PC-9 (cell line): ENCODE measurements at regions not wholly inside any gene's neighbourhood (a gene's known extent, or its start where the extent isn't known, plus 50 kb on each side); places are given as distances from the start of the nearest gene placed in this dataset.
"Not testable (repeated sequence)": the region's sequence is repeated elsewhere in the genome, so short reads cannot be mapped to it uniquely, and the experiment has no call there.

ENCODE experiments used
- BruUV-seq: library from RNA; stranded (reverse); fragments of 400-500 nt; replicated peaks from 2 replicates; lab custom pipeline; 2021; lab: Mats Ljungman, UMichigan
- CTCF ChIA-PET: fragments of 300-600 bp; sonication (Branson Sonifier 250); formaldehyde crosslinking; loops from one replicate; lab custom pipeline; 2022; ENCODE audit warnings: antibody characterized with exemption; lab: Charles Lee
- POLR2A ChIA-PET: fragments of 300-600 bp; sonication (Branson Sonifier 250); formaldehyde crosslinking; loops from one replicate; lab custom pipeline; 2022; ENCODE audit warnings: antibody characterized with exemption; ENCODE audit not compliant: unreplicated experiment; lab: Charles Lee
- DNase-seq, 2 experiments: peaks; one replicate each; pipeline versions ENCODE4 v3.0.0 to v3.0.0-alpha.2; 2015 to 2022; ENCODE audit warnings: mixed read lengths in 1 of 2
- H2AFZ ChIP-seq: fragments of 200-600 bp; sonication (generic); 2 replicates; pipeline ENCODE4 v1.8.1; 2017; ENCODE audit warnings: antibody characterized with exemption
- H3F3A ChIP-seq: fragments of 200-600 bp; sonication (generic); 2 replicates; pipeline ENCODE4 v1.8.1; 2017; ENCODE audit warnings: antibody characterized with exemption, mild to moderate bottlenecking, low read depth; ENCODE audit not compliant: insufficient read depth
- H3K27ac ChIP-seq: fragments of 200-600 bp; sonication (generic); 2 replicates; pipeline ENCODE4 v1.6.1; 2016; ENCODE audit warnings: mixed run types
- H3K27me3 ChIP-seq: fragments of 200-600 bp; sonication (generic); 2 replicates; pipeline ENCODE4 v1.6.1; 2016; ENCODE audit warnings: low read depth, mixed run types; ENCODE audit not compliant: insufficient read depth
- H3K36me3 ChIP-seq: fragments of 200-600 bp; sonication (generic); 2 replicates; pipeline ENCODE4 v1.6.1; 2016; ENCODE audit warnings: low read depth, mixed run types
- H3K4me1 ChIP-seq: fragments of 200-600 bp; sonication (generic); replicated peaks from 2 replicates; pipeline ENCODE4 v1.6.1; 2016; ENCODE audit warnings: mixed run types; ENCODE audit not compliant: insufficient read depth
- H3K4me2 ChIP-seq: fragments of 200-600 bp; sonication (generic); 2 replicates; pipeline ENCODE4 v1.6.1; 2017; ENCODE audit warnings: mixed run types
- H3K4me3 ChIP-seq: fragments of 200-600 bp; sonication (generic); 2 replicates; pipeline ENCODE4 v1.6.1; 2016; ENCODE audit warnings: mixed run types
- H3K79me2 ChIP-seq: fragments of 200-600 bp; sonication (generic); 2 replicates; pipeline ENCODE4 v1.6.1; 2017; ENCODE audit warnings: low read depth, mixed run types
- H3K9me2 ChIP-seq: fragments of 200-600 bp; sonication (generic); 2 replicates; pipeline ENCODE4 v1.8.1; 2017; ENCODE audit warnings: mild to moderate bottlenecking; ENCODE audit not compliant: insufficient read depth
- H3K9me3 ChIP-seq: fragments of 200-600 bp; sonication (generic); 2 replicates; pipeline ENCODE4 v1.8.1; 2016; ENCODE audit warnings: low read depth; ENCODE audit not compliant: insufficient read depth
- H4K20me1 ChIP-seq: fragments of 200-600 bp; sonication (generic); 2 replicates; pipeline ENCODE4 v1.8.1; 2017; ENCODE audit not compliant: insufficient read depth
- CTCF ChIP-seq: fragments of 200-600 bp; sonication (generic); conservative IDR thresholded peaks from 2 replicates; pipeline ENCODE4 v1.6.1; 2017; ENCODE audit warnings: mixed run types, antibody characterized with exemption, mild to moderate bottlenecking, moderate library complexity
- EZH2 ChIP-seq: fragments of 200-600 bp; sonication (generic); IDR thresholded peaks from 2 replicates; pipeline ENCODE4 v1.8.0; 2017; ENCODE audit warnings: antibody characterized with exemption, low read depth
- intact Hi-C: fragments of 100-400 bp; cut with micrococcal nuclease; formaldehyde crosslinking; loops from one replicate; pipeline ENCODE4 v1.10.0; 2022; ENCODE audit not compliant: unreplicated experiment

DNA sequence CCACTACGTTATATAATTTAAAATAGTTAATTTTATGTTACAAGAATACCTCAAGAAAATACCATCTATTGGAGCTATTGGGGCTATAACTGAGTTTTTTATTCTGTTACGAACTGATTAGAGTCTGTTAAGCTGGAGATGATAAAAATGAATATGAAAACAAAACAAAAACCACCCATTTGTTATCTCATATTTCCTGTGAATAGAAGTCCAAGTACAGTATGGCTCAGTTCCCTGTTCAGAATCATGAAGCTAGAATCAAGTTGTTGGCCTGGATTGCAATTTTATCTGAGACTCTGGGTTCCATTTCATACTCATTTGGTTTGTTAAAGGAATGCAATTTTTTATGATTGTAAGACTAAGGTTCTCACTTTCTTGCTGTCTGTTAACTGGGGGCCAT is 319.1 kb upstream of the PCDH18 start:
- Histone ChIP-seq H3K4me1 (no peaks in the 10 kb centered on the region), H3K36me3 (no peaks in the 10 kb centered on the region), H2AFZ (no peak overlapping the region), H4K20me1 (no peaks in the 10 kb centered on the region), H3K27ac (no peak overlapping the region), H3K4me3 (no peak overlapping the region), H3K9me2 (no peaks in the 10 kb centered on the region; the same call in 1 of the 2 replicates), H3F3A (no peaks in the 10 kb centered on the region), H3K4me2 (no peak overlapping the region), H3K9me3 (no peaks in the 10 kb centered on the region), H3K27me3 (no peaks in the 10 kb centered on the region), H3K79me2 (no peaks in the 10 kb centered on the region)
- DNase-seq = no peak
- ChIA-PET CTCF (interaction anchor here (0.6 kb wide), 1 partner anchor 673 kb away, joined by 3 read pairs; no protein-coding TSS in a partner anchor), POLR2A (interaction anchor here (0.5 kb wide), 1 partner anchor 133 kb away, joined by 15 read pairs; no protein-coding TSS in a partner anchor)
- BruUV-seq = no TSS peak
- no peak for TF ChIP-seq EZH2
- TF ChIP-seq CTCF = no peak
- intact Hi-C loops = no loop called here

- H2AFZ ChIP-seq, H3K27ac ChIP-seq, H3K9me3 ChIP-seq, H3F3A ChIP-seq, H3K79me2 ChIP-seq, DNase-seq, BruUV-seq, H3K36me3 ChIP-seq, H3K4me3 ChIP-seq, H3K27me3 ChIP-seq, H3K4me2 ChIP-seq, H4K20me1 ChIP-seq, H3K4me1 ChIP-seq, H3K9me2 ChIP-seq, POLR2A ChIA-PET: not testable (repeated sequence)
- intact Hi-C loops = loop anchor here (10.0 kb wide), 2 partner anchors 207 to 357 kb away; no protein-coding TSS in a partner anchor
- CTCF ChIA-PET = interaction anchor here (0.8 kb wide), 1 partner anchor 273 kb away, joined by 5 read pairs; no protein-coding TSS in a partner anchor
Observed at GRCh38 chr4:137827945-137828344, 295.7 kb upstream of the PCDH18 start.

- BruUV-seq = no TSS peak
- Histone ChIP-seq H3K4me2 (no peak overlapping the region), H3K4me1 (no peaks in the 10 kb centered on the region), H3K9me2 (no peaks in the 10 kb centered on the region), H3K27me3 (no peaks in the 10 kb centered on the region), H3F3A (no peaks in the 10 kb centered on the region), H3K27ac (no peak overlapping the region), H3K79me2 (no peaks in the 10 kb centered on the region), H3K9me3 (no peaks in the 10 kb centered on the region), H3K36me3 (no peaks in the 10 kb centered on the region), H4K20me1 (no peaks in the 10 kb centered on the region), H3K4me3 (no peak overlapping the region), H2AFZ (no peak overlapping the region)
- POLR2A ChIA-PET = no interaction called here
- TF ChIP-seq CTCF = no peak
- TF ChIP-seq EZH2 = no peak
- intact Hi-C loops = loop anchor here (10.0 kb wide), 2 partner anchors 209 to 359 kb away; no protein-coding TSS in a partner anchor
- CTCF ChIA-PET = no interaction called here
- DNase-seq = no peak
Observed at GRCh38 chr4:137825505-137825904, 293.2 kb upstream of the PCDH18 start.

GRCh38 chr4:137823007-137823406 is 290.7 kb upstream of the PCDH18 start:
- BruUV-seq = no TSS peak
- POLR2A ChIA-PET = no interaction called here
- TF ChIP-seq CTCF = no peak
- no peak for TF ChIP-seq EZH2
- Histone ChIP-seq H3K79me2 (no peaks in the 10 kb centered on the region), H3K27ac (no peak overlapping the region), H2AFZ (no peak overlapping the region), H3K4me2 (no peak overlapping the region), H3F3A (no peaks in the 10 kb centered on the region), H3K4me1 (no peaks in the 10 kb centered on the region), H3K36me3 (no peaks in the 10 kb centered on the region), H3K9me2 (no peaks in the 10 kb centered on the region), H4K20me1 (no peaks in the 10 kb centered on the region), H3K9me3 (no peaks in the 10 kb centered on the region), H3K27me3 (no peaks in the 10 kb centered on the region), H3K4me3 (no peak overlapping the region)
- intact Hi-C loops = loop anchor here (10.0 kb wide), 2 partner anchors 212 to 362 kb away; no protein-coding TSS in a partner anchor
- CTCF ChIA-PET = no interaction called here
- no peak for DNase-seq
